NOMO-1 (cell line): ENCODE measurements at regions not wholly inside any gene's neighbourhood (a gene's known extent, or its start where the extent isn't known, plus 50 kb on each side); places are given as distances from the start of the nearest gene placed in this dataset.
"Not testable (repeated sequence)": the region's sequence is repeated elsewhere in the genome, so short reads cannot be mapped to it uniquely, and the experiment has no call there.

Experiments used
- DNase-seq, 2 experiments: peaks; one replicate each; lab custom pipeline; 2025; ENCODE audit not compliant: unreplicated experiment in 2 of 2; lab: John Stamatoyannopoulos, UW

- no peak for DNase-seq
Measured at GRCh38 chr6:81568973-81569372, 183.5 kb downstream of the TENT5A start.

DNA sequence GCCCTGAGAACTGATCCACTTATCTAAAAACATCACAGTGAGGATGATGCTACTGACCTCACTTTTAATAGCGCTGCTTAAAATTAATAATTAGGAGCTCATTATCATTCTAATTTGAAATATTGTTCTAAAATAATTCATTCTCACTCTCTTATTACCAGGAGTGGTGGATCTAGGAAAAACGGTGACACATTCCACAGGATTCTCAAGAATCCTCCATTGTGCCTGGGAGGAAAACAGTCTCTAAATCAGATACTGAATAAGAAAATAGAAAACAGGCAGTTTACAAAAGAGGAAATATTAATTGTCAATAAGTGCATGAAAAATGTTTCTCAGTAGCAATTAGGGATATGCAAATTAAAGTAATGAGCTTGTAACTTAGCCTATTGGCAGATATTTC lies 187.4 kb downstream of the TENT5A start:
- DNase-seq = no peak

DNA sequence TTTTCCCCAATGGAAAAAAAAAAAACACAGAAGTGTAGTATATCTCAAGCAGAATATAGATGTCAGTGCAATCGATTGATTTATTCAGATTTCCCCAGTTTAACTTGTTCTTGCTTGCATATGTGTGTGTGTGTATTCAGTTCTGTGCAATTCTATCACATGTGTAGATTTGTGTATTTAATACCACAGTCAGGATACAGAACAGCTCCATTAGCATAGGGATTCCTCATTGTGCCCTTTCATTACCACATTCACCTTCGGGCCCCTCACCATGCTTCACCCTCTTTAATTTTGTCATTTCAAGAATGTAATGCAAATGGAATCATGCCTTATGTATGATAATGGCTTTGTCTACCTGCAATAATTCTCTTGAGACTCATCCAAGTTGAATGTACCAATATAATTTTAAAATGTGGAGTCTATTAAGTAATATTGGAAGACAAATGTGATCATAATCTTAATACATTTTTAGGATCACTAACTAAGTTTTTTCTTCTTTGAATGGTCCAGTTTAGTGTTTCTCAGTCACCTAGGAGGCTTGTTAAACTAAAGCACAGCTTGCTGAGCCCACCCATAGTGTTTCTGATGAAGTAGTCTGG lies 187.9 kb downstream of the TENT5A start:
- DNase-seq = no peak

- no peak for DNase-seq
Measured at GRCh38 chr6:81562169-81562568, 190.3 kb downstream of the TENT5A start.

DNA sequence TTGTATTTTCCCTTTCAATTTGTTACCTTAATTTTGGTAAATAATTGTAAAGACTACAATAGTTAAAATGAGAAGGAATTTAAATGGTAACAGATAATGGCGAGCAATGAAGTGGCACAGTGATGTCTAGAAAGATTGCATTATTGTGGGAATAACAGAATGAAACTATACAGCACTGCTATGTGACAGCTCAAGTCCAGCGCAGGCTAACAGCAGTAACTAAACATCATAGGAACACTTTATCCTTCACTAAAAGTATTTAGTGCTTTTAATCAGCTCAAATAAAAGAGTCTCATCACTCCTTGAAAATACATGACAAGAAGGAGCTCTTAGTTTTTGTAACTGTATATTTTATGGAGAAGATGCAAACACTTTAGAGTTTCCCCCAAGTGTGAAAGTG lies 190.8 kb downstream of the TENT5A start:
- DNase-seq = no peak

DNA sequence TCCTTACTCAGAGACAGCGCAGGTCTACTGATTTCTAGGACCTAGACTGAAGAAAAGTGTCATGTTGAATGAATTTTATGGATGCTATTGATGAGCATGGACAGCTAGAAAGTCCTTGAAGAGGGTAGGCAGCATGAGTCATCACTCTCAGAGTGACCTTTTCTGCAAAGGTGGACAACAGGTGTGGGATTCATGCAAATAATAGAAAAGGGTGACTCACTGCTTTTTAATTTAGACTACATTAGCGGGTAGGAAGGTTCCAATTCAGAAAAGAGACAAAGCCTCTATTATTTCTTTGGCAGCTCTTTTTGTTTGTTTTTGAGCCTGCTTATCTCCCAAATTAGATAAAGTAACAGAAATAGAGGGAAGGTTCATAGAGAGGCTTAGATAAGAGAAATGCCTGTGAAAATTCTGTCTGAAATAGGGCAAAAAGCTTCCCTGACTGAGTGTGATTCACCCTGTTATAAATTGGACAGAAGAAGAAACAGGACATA lies 191.4 kb downstream of the TENT5A start:
- DNase-seq = no peak

- no peak for DNase-seq
Measured at GRCh38 chr6:81557811-81558210, 194.7 kb downstream of the TENT5A start.

DNA sequence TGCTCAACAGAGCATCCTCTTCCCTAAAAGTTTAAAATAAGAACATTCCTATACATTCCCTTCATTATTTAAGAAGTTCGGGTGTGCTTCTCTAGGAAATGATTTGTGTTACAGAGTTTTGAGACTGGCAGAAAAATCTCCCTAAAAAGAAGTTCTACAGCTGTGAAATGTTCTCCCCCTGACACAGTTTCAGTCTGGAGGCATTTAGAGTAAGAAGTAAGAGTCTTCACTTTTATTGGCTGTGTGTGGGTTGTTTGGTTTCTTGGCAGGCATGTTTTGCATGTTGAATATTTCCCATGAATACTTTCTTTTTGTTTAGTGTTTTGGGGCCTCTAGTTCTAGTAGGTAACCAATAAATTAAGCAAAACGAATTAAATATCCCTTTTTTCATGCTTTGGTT lies 195.9 kb downstream of the TENT5A start:
- DNase-seq = no peak

DNA sequence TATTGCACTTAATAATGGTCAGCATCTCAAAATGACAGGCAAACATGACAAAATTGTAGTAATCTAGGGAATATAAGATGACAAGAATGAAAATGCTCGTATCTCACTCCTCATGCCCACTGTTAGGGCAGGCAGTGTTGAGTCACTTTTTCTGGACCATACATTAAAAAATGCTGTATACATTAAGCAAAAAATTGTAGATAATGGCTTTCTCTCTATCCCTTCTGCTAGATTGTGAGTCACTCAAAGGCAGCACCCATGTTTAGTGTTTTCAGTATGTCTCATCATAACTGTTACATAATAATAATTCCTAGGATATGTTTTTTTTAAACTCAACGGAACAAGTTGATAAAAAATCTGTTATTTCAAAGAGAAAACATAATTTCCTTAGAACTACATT lies 199.3 kb downstream of the TENT5A start:
- DNase-seq = no peak

- DNase-seq = no peak
Measured at GRCh38 chr6:81552644-81553043, 199.8 kb downstream of the TENT5A start.

- DNase-seq = no peak
Measured at GRCh38 chr6:81547149-81547548, 205.3 kb downstream of the TENT5A start.

DNA sequence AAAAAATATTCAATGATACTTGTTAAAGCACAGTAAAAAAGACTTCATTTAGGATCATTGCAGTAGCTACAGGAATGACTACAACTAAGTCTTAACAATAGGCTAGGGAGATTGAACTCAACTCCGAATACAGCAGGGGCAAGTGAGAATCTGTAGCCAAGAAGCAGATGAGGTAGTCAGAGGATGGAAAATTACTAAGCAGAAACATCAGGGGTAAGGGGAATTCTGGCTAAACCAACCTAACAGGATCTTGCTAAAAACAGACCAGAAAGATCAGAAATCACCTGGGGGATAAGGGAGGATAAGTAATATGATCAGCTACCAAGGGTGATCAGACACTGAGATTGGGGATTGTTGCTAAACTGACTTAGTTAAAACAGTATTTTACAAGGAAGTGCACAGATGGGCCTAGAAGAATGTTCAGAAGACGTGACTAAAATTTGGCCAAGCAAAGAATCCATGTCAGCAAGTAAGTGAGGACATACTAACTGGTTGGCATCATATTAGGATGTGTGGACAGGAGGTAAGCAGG lies 217.5 kb downstream of the TENT5A start:
- no peak for DNase-seq

DNA sequence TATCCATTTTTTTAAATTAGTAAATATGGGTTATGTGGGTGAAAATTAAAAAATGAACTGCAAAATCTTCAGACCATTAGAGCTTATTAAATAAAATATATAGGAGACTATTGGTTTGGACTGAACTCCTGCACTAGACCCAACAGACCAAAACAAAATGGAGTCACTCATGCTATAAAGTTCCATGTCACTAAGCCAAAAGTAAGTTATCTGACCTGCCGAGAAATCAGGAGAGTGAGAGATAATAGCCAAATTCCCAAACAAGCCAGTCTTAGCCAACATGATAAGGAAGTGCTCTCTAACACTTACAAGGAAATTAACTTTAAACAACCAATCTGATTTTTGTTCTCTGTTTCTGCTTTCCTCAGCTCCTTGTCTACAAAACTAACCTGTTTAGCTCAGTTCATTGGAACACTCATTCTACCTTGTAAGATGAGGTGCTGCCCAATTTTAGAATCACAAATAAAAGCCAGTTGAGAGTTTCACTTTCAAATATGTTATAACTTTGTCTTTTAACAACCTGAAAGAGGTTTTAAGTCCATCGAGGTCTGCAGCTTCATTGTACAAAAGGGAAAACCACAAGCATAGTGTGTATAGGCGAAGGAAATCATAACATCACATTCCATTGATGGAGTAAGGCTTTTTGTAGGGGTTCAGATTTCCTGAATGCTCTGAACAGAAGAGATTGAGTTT lies 220.5 kb downstream of the TENT5A start:
- no peak for DNase-seq

GRCh38 chr6:81517455-81517854 lies 235.0 kb downstream of the TENT5A start:
- DNase-seq = no peak

GRCh38 chr6:81515562-81516453 lies 236.7 kb downstream of the TENT5A start:
- DNase-seq = no peak

GRCh38 chr6:81514195-81514594 lies 238.3 kb downstream of the TENT5A start:
- DNase-seq = not testable (repeated sequence)

GRCh38 chr6:81511423-81511822 lies 241.1 kb downstream of the TENT5A start:
- DNase-seq = no peak

DNA sequence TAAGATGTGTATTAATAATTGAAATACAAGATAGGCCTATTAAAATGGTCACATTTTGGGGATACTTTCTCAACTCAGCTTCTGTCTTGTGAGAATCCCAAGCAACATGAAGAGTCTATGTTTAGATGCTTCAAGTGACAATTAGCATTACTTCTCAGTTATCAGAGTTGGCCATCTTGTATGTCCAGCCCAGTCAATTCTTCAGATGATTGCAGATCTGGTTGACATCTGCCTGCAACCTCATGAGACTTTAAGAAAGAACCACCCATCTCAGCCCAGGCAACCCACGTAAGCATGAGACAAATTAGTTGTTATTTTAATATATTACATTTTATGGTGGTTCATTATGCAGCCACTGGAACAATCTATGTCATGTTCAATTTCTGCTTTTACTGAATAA lies 256.5 kb downstream of the TENT5A start:
- DNase-seq = no peak

- no peak for DNase-seq
Measured at GRCh38 chr6:81491454-81492101, 260.9 kb downstream of the TENT5A start.

DNA sequence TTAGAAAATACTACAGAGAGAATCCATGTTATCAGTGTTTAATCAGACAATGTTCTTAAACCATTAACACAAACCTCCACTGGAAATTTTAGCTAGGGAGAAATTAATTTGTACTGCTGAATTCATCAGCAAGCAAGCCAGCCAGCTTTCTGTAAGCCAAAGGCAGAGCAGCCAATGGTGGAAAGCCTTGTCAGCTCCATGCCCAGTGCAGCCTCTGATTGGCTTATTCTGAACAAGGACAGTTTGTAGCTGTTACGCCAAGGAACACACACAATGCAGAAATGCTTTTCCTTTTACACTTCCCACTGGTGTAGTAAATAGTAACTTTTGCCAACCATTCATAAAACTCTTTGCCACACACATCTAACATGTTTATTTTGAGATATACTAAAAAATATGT lies 265.0 kb downstream of the TENT5A start:
- no peak for DNase-seq

DNA sequence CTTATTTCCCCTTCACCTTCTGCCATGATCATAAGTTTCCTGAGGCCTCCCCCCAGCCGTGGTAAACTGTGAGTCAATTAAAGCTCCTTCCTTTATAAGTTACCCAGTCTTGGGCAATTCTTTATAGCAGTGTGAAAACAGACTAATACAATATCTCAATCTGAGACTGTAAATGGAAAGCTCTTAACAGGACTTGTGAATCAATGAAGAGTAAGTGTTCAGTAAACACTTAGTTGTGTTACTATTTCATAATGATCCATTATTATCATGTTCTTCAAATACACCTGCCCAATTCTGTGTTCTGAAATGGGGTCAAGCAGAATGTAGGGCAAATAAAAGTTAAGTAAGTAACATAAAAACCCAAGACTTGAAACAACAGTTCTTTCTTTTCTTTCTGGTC lies 266.2 kb downstream of the TENT5A start:
- DNase-seq = no peak
